ENCODE measurements at regions not wholly inside any gene's neighbourhood (a gene's known extent, or its start where the extent isn't known, plus 50 kb on each side); places are given as distances from the start of the nearest gene placed in this dataset.

DNA sequence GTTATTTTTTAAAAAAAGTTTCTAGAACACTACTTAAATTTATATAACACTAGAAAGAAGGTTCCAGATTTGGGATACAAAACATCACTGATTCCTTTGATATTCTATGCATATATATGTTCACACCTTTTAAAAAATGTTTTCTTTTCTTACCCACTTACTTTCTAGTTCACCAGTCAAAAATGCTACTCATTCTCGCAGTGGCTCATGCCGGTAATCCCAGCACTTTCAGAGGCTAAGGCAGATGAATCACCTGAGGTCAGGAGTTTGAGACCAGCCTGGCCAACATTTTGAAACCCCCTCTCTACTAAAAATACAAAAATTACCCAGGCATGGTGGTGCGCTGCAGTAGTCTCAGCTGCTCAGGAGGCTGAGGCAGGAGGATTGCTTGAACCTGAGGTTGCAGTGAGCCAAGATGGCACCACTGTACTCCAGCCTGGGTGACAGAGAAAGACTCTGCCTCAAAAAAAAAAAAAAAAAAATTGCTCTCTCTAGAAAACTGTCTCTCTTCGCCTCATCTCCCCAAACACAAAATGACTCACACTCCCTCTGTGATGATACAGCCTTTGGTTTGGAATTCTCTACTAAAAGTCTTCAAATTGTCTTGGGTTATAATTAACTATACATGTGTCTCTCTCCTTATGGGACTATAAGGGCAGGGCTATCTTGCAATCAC, 52.6 kb upstream of the TGFBR2 start:
- no peak for TF ChIP-seq CTCF (conservative IDR thresholded peaks at IDR 0.05; ENCODE audit: low read length)
- no peak for TF ChIP-seq EZH2phosphoT487 (IDR thresholded peaks at IDR 0.05; ENCODE audit: borderline replicate concordance)
